Brain microvascular endothelial cell (primary cell): ENCODE measurements at regions not wholly inside any gene's neighbourhood (a gene's known extent, or its start where the extent isn't known, plus 50 kb on each side); places are given as distances from the start of the nearest gene placed in this dataset.

Experiments
- DNase-seq: peaks from one replicate; pipeline ENCODE4 v3.0.0-alpha.2; 2020
- H3K27ac ChIP-seq: fragments of 250-450 bp; sonication (Bioruptor Pico); 2 replicates; pipeline ENCODE4 v1.5.1; 2020; ENCODE audit warnings: mild to moderate bottlenecking, moderate library complexity
- H3K27me3 ChIP-seq: fragments of 250-450 bp; sonication (Bioruptor Pico); replicated peaks from 2 replicates; pipeline ENCODE4 v1.5.1; 2020; ENCODE audit warnings: mild to moderate bottlenecking
- H3K36me3 ChIP-seq: fragments of 250-450 bp; sonication (Bioruptor Pico); replicated peaks from 2 replicates; pipeline ENCODE4 v1.5.1; 2020; ENCODE audit warnings: mild to moderate bottlenecking
- H3K4me3 ChIP-seq: 2 replicates; pipeline ENCODE4 v1.5.1; 2011; ENCODE audit warnings: low read depth, mild to moderate bottlenecking, control low read depth, low read length, moderate library complexity
- CTCF ChIP-seq: IDR thresholded peaks from 2 replicates; pipeline ENCODE4 v1.5.1; 2011; ENCODE audit warnings: low read depth, mild to moderate bottlenecking, moderate library complexity, low read length, control low read depth, inconsistent platforms; ENCODE audit errors: missing control alignments
- in situ Hi-C: cut with HindIII; loops from 2 replicates; pipeline ENCODE4 v1.10.0; 2017; ENCODE audit warnings: low sequenced_read_pairs, low pct_ligation_motif_present

GRCh38 chr18:45363196-45363595 lies 252.1 kb upstream of the SLC14A2 start:
- Histone ChIP-seq H3K27me3 (no peaks in the 10 kb centered on the region), H3K4me3 (no peak overlapping the region), H3K36me3 (no peaks in the 10 kb centered on the region), H3K27ac (no peak overlapping the region)
- no peak for DNase-seq
- TF ChIP-seq CTCF, result no peak
- in situ Hi-C loops, result no loop called here

- in situ Hi-C loops, result no loop called here
- no peaks in the 10 kb centered on the region for H3K36me3 ChIP-seq
- no peak overlapping the region for H3K27ac ChIP-seq
- DNase-seq, result no peak
- no peak overlapping the region for H3K4me3 ChIP-seq
- no peak for TF ChIP-seq CTCF
- H3K27me3 ChIP-seq, result no peaks in the 10 kb centered on the region
These were observed 249.4 kb upstream of the SLC14A2 start for GRCh38 chr18:45365835-45366234.

- Histone ChIP-seq H3K4me3 (no peak overlapping the region), H3K27ac (no peak overlapping the region), H3K27me3 (no peaks in the 10 kb centered on the region), H3K36me3 (no peaks in the 10 kb centered on the region)
- no peak for TF ChIP-seq CTCF
- DNase-seq, result peak; percentile 37
- in situ Hi-C loops, result no loop called here
These were observed 244.8 kb upstream of the SLC14A2 start for GRCh38 chr18:45370255-45371010.

GRCh38 chr18:45373286-45373880 lies 241.9 kb upstream of the SLC14A2 start:
- DNase-seq, result no peak
- TF ChIP-seq CTCF, result no peak
- H3K27ac ChIP-seq, result no peak overlapping the region
- H3K27me3 ChIP-seq, result no peaks in the 10 kb centered on the region
- H3K4me3 ChIP-seq, result no peak overlapping the region
- in situ Hi-C loops, result no loop called here
- H3K36me3 ChIP-seq, result no peaks in the 10 kb centered on the region

GRCh38 chr18:45374236-45374635 lies 241.0 kb upstream of the SLC14A2 start:
- no peak for DNase-seq
- TF ChIP-seq CTCF, result no peak
- no peaks in the 10 kb centered on the region for H3K36me3 ChIP-seq
- in situ Hi-C loops, result no loop called here
- H3K4me3 ChIP-seq, result no peak overlapping the region
- H3K27ac ChIP-seq, result no peak overlapping the region
- H3K27me3 ChIP-seq, result no peaks in the 10 kb centered on the region
